ENCODE measurements at regions not wholly inside any gene's neighbourhood (a gene's known extent, or its start where the extent isn't known, plus 50 kb on each side); places are given as distances from the start of the nearest gene placed in this dataset.

GRCh38 chr20:17799575-17800227 is 99.9 kb downstream of the BANF2 start:
- H3K27ac Mint-ChIP-seq = no peak overlapping the region
- ATAC-seq (no peak), DNase-seq (ENCODE audit: low spot score) (no peak)
- no peaks in the 10 kb centered on the region for H3K36me3 Mint-ChIP-seq
- peaks cover 3% of the 10 kb centered on the region for H3K9me3 Mint-ChIP-seq
- H3K4me1 Mint-ChIP-seq (ENCODE audit: low read depth in 2 of 2) = no peaks in the 10 kb centered on the region
- H3K27me3 Mint-ChIP-seq = peaks cover 9 to 12% of the 10 kb centered on the region in 2 donors
- no peak overlapping the region for H3K4me3 Mint-ChIP-seq

- Mint-ChIP-seq H3K4me3 (no peak overlapping the region), H3K9me3 (peaks cover 3% of the 10 kb centered on the region)
Observed at GRCh38 chr20:17798601-17799000, 98.8 kb downstream of the BANF2 start.

GRCh38 chr20:17797579-17797978 is 97.8 kb downstream of the BANF2 start:
- H3K36me3 Mint-ChIP-seq = no peaks in the 10 kb centered on the region
- DNase-seq (ENCODE audit: low spot score) (no peak), ATAC-seq (no peak)
- H3K27me3 Mint-ChIP-seq = peaks cover 9 to 12% of the 10 kb centered on the region in 2 donors
- H3K27ac Mint-ChIP-seq = no peak overlapping the region
- no peaks in the 10 kb centered on the region for H3K4me1 Mint-ChIP-seq (ENCODE audit: low read depth in 2 of 2)
- H3K4me3 Mint-ChIP-seq = no peak overlapping the region
- peaks cover 3% of the 10 kb centered on the region for H3K9me3 Mint-ChIP-seq

More at GRCh38 chr20:17798601-17799000, 98.8 kb downstream of the BANF2 start:
- Mint-ChIP-seq H3K27ac (no peak overlapping the region), H3K27me3 (peaks cover 9 to 12% of the 10 kb centered on the region in 2 donors), H3K36me3 (no peaks in the 10 kb centered on the region), H3K4me1 (ENCODE audit: low read depth in 2 of 2) (no peaks in the 10 kb centered on the region)
- no peak for ATAC-seq
- peak; percentile 51 for DNase-seq (ENCODE audit: low spot score)

- no peak overlapping the region for H3K4me3 Mint-ChIP-seq
- DNase-seq (ENCODE audit: low spot score) = peak; percentile 3
- H3K9me3 Mint-ChIP-seq = peaks cover 3% of the 10 kb centered on the region
- no peaks in the 10 kb centered on the region for H3K4me1 Mint-ChIP-seq (ENCODE audit: low read depth in 2 of 2)
- H3K27me3 Mint-ChIP-seq = peaks cover 11 to 12% of the 10 kb centered on the region in 2 donors
- no peaks in the 10 kb centered on the region for H3K36me3 Mint-ChIP-seq
- H3K27ac Mint-ChIP-seq = no peak overlapping the region
- ATAC-seq = no peak
Observed at GRCh38 chr20:17797161-17797560, 97.4 kb downstream of the BANF2 start.

- ATAC-seq (no peak), DNase-seq (ENCODE audit: low spot score) (peak; percentile 3)
- peaks cover 3% of the 10 kb centered on the region for H3K9me3 Mint-ChIP-seq
- H3K27me3 Mint-ChIP-seq = peaks cover 11% of the 10 kb centered on the region in 2 donors
- no peaks in the 10 kb centered on the region for H3K4me1 Mint-ChIP-seq (ENCODE audit: low read depth in 2 of 2)
- no peak overlapping the region for H3K27ac Mint-ChIP-seq
- no peak overlapping the region for H3K4me3 Mint-ChIP-seq
- H3K36me3 Mint-ChIP-seq = no peaks in the 10 kb centered on the region
Observed at GRCh38 chr20:17796091-17796563, 96.4 kb downstream of the BANF2 start.

GRCh38 chr20:17795501-17796071 is 95.8 kb downstream of the BANF2 start:
- Mint-ChIP-seq H3K36me3 (no peaks in the 10 kb centered on the region), H3K27me3 (peaks cover 6 to 11% of the 10 kb centered on the region in 2 donors), H3K9me3 (peaks cover 3% of the 10 kb centered on the region), H3K4me1 (ENCODE audit: low read depth in 2 of 2) (no peaks in the 10 kb centered on the region), H3K27ac (no peak overlapping the region), H3K4me3 (no peak overlapping the region)
- no peak for DNase-seq (ENCODE audit: low spot score)
- ATAC-seq = no peak

GRCh38 chr20:17795003-17795402 is 95.2 kb downstream of the BANF2 start:
- Mint-ChIP-seq H3K36me3 (no peaks in the 10 kb centered on the region), H3K4me1 (ENCODE audit: low read depth in 2 of 2) (no peaks in the 10 kb centered on the region), H3K9me3 (peaks cover 3% of the 10 kb centered on the region), H3K27me3 (peaks cover 0 to 9% of the 10 kb centered on the region in 2 donors), H3K27ac (no peak overlapping the region), H3K4me3 (no peak overlapping the region)
- ATAC-seq = no peak
- DNase-seq (ENCODE audit: low spot score) = no peak

GRCh38 chr20:17794400-17794799 is 94.6 kb downstream of the BANF2 start:
- no peaks in the 10 kb centered on the region for H3K9me3 Mint-ChIP-seq
- no peak overlapping the region for H3K4me3 Mint-ChIP-seq
- ATAC-seq = no peak
- H3K27me3 Mint-ChIP-seq = peaks cover 0 to 5% of the 10 kb centered on the region in 2 donors
- H3K4me1 Mint-ChIP-seq (ENCODE audit: low read depth in 2 of 2) = no peaks in the 10 kb centered on the region
- no peaks in the 10 kb centered on the region for H3K36me3 Mint-ChIP-seq
- no peak overlapping the region for H3K27ac Mint-ChIP-seq
- DNase-seq (ENCODE audit: low spot score) = no peak

- Mint-ChIP-seq H3K27me3 (peaks cover 0 to 5% of the 10 kb centered on the region in 2 donors), H3K36me3 (no peaks in the 10 kb centered on the region), H3K4me3 (no peak overlapping the region), H3K9me3 (no peaks in the 10 kb centered on the region), H3K27ac (no peak overlapping the region), H3K4me1 (ENCODE audit: low read depth in 2 of 2) (no peaks in the 10 kb centered on the region)
- ATAC-seq = no peak
- DNase-seq (ENCODE audit: low spot score) = no peak
Observed at GRCh38 chr20:17793986-17794385, 94.2 kb downstream of the BANF2 start.

GRCh38 chr20:17790296-17790695 is 90.5 kb downstream of the BANF2 start:
- Mint-ChIP-seq H3K4me3 (no peak overlapping the region), H3K9me3 (no peaks in the 10 kb centered on the region), H3K36me3 (no peaks in the 10 kb centered on the region), H3K27ac (no peak overlapping the region), H3K27me3 (peaks cover 0 to 4% of the 10 kb centered on the region in 2 donors), H3K4me1 (ENCODE audit: low read depth in 2 of 2) (no peaks in the 10 kb centered on the region)
- DNase-seq (ENCODE audit: low spot score) (no peak), ATAC-seq (no peak)

- H3K36me3 Mint-ChIP-seq = no peaks in the 10 kb centered on the region
- no peak overlapping the region for H3K27ac Mint-ChIP-seq
- no peaks in the 10 kb centered on the region for H3K4me1 Mint-ChIP-seq (ENCODE audit: low read depth in 2 of 2)
- no peaks in the 10 kb centered on the region for H3K9me3 Mint-ChIP-seq
- DNase-seq (ENCODE audit: low spot score) = no peak
- ATAC-seq = no peak
- no peak overlapping the region for H3K4me3 Mint-ChIP-seq
- H3K27me3 Mint-ChIP-seq = peaks cover 0 to 4% of the 10 kb centered on the region in 2 donors
Observed at GRCh38 chr20:17787816-17788215, 88.0 kb downstream of the BANF2 start.

GRCh38 chr20:17786221-17786718 is 86.5 kb downstream of the BANF2 start:
- Mint-ChIP-seq H3K9me3 (no peaks in the 10 kb centered on the region), H3K4me3 (no peak overlapping the region), H3K36me3 (no peaks in the 10 kb centered on the region), H3K27me3 (peaks cover 0 to 2% of the 10 kb centered on the region in 2 donors), H3K27ac (no peak overlapping the region), H3K4me1 (ENCODE audit: low read depth in 2 of 2) (no peaks in the 10 kb centered on the region)
- no peak for ATAC-seq
- no peak for DNase-seq (ENCODE audit: low spot score)
